ENCODE measurements at regions not wholly inside any gene's neighbourhood (a gene's known extent, or its start where the extent isn't known, plus 50 kb on each side); places are given as distances from the start of the nearest gene placed in this dataset.

GRCh38 chr11:104442321-104442720 lies 278.4 kb upstream of the PDGFD start:
- TF ChIP-seq CTCF (IDR thresholded peaks at IDR 0.05 in 2 of 3, conservative IDR thresholded peaks at IDR 0.05 in 1 of 3; ENCODE audit: insufficient read depth in 2 of 3, low read depth in 1 of 3, low read length in 3 of 3) (no peak), EP300 (IDR thresholded peaks at IDR 0.05; ENCODE audit: low read length) (no peak), KLF6 (CRISPR knock-in tag; IDR thresholded peaks at IDR 0.05; ENCODE audit: borderline replicate concordance) (no peak), NCOA4 (IDR thresholded peaks at IDR 0.05; ENCODE audit: partially characterized antibody) (no peak), NONO (IDR thresholded peaks at IDR 0.05; ENCODE audit: low read depth in 2 of 2, low read length in 1 of 2) (no peak), GATA2 (CRISPR knock-in tag; IDR thresholded peaks at IDR 0.05) (no peak), TFAP4 (CRISPR knock-in tag; IDR thresholded peaks at IDR 0.05; ENCODE audit: borderline replicate concordance) (no peak), PHF8 (IDR thresholded peaks at IDR 0.05; ENCODE audit: borderline replicate concordance, low read length) (no peak), CBX5 (IDR thresholded peaks at IDR 0.05; ENCODE audit: borderline replicate concordance, low read depth) (no peak), POLR2A (conservative IDR thresholded peaks at IDR 0.05) (no peak), NFE2L1 (tag; IDR thresholded peaks at IDR 0.05; ENCODE audit: borderline replicate concordance, low read depth) (no peak), SMC3 (conservative IDR thresholded peaks at IDR 0.05; ENCODE audit: insufficient read depth, low read depth, low read length) (no peak), DNMT1 (IDR thresholded peaks at IDR 0.05) (no peak), MTA1 (IDR thresholded peaks at IDR 0.05; ENCODE audit: borderline replicate concordance) (no peak)

Measured in K562 (cell line).